Stimulated activated CD8-positive, alpha-beta memory T cell treated with anti-CD3 and anti-CD28 coated beads, Interleukin-15, amount 100 ng/mL, for 1 hour (primary cell): ENCODE measurements at regions not wholly inside any gene's neighbourhood (a gene's known extent, or its start where the extent isn't known, plus 50 kb on each side); places are given as distances from the start of the nearest gene placed in this dataset.

Experiments
- DNase-seq: peaks from one replicate; pipeline ENCODE4 v3.0.0-alpha.2; 2020; ENCODE audit warnings: low read depth

DNA sequence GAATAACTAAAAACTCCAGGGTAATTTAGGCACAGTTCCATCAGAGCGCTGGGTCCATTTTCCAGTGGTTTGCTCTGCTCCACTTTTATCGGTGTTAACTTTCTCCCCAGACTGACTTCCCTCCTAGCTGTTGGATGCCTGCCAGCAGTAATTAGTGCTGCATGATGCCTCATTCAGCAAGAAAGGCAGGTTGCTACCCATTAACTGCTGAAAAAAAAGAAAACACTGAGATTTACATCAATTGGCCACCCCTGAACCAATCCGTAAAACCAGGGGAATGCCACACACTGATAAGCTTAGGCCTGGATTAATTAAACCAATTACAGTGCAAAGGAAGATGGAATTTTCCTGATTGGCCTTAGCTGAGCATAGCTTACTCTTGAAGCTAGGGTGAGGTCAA, 182.4 kb upstream of the CXXC4 start:
- DNase-seq, result no peak

DNA sequence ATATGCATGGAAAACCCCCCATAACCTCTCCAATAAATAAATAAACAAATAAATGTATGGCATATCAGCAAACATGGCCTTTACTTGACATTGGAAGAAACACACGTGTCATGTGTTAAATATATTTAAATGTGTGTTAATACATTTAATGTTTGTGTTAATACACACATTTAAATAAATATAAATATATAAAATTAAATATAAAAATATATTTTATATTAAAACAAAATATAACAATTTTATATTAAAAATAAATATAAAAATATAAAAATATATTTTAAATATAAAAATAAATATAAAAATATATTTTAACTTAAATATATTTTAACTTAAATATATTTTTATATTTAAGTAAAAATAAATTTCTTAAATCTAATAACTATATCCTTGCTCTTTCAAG, 187.6 kb upstream of the CXXC4 start:
- no peak for DNase-seq

DNA sequence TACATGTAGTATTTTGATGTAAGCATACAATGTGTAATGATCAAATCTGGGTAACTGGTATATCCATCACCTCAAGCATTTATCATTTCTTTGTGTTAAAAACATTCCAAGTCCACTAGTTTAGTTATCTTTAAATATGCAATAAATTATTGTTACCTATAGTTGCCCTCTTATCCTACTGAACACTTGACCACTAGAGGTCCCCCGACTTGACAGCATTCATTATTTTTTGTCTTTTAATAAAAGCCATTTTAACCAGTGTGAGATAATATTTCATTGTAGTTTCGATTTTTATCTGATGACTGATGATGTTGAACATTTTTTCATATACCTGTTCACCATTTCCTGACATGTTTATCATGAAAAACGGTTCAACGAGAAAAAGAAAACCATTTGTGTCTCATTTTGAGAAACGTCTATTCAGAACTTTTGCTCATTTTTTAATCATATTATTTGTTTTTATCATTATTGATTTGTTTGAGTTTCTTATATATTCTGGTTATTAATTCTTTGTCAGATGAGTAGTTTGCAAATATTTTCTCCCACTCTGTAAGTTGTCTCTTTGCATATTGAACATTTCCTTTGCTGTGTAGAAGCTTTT, 199.0 kb upstream of the CXXC4 start:
- no peak for DNase-seq

DNA sequence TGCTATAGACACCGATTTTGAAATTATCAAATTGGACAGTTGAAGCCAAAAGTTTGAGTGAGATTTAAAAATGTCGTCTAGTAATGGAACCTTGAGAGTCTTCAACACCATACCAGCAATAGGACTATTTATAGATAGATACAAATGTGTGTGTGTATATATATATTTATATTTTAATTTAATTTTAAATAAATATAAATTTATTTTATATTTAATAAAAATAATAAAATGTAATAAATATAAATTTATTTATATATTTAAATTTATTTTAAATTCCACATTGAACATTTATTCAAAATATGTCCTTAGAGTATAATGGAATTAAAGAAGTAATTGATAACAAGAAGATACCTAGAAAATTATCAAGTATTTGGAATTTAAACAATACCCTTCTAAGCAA, 221.9 kb upstream of the CXXC4 start:
- DNase-seq, result no peak

DNA sequence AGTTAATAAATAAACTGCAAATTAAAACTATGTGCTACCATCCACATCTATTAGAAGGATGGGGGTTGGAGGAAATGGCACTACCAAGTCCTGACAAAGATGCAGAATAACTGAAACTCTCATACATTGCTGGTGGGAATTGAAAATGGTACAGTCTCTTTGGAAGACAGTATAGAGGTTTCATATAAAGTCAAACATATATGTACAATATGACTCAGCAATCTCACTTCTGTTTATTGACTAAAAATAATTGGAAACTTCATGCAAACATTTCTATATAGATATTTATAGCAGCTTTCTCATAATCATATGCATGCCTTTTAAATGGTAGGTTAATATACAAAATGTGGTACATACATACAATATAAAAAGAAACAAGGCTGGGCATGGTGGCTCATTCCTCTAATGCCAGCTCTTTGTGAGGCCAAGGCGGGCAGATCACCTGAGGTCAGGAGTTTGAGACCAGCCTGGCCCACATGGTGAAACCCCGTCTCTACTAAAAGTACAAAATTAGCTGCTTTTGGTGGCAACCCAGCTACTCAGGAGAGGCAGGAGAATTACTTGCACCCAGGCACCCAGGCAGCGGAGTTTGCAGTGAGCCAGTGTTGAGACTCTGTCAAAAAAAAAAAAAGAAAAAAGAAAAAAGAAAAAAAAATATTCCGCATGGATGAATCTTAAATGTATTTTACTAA, 225.0 kb upstream of the CXXC4 start:
- no peak for DNase-seq

DNA sequence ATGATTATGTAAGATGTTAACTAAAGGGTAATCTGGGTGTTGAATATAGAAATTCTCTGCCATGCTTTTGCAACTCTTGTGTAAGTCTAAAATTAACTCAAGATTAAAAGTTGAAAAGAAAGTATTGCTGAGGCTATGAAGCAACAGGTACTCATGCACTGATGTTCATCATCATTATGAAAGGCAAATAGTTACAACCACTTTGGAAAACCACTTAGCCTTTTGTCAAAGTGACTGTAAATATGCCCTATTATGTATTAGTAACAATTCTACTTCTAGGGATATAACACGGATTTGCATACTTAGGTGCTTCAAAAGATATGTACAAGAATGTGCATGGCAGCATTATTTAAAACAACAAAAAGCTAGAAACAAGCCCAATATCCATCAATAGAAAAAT, 227.8 kb upstream of the CXXC4 start:
- DNase-seq, result no peak

DNA sequence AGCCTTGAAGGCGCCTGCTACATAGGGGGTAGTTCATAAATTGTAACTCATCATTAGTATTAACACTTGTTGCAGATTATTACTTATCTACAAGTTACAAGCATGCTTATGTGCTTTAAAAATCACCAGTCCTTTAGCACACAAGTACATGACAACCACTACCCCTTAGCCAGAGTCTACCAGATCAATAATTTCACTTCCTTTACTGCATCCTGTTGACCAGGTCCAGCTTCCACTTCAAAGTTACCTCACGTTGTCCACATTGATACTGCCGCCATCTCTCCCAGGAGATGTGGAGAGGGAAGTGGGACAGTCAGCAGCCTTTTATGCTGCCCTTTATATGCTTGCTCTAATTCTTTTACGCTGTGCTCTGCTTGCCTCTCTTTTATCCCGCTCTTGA, 231.3 kb upstream of the CXXC4 start:
- DNase-seq, result no peak

DNA sequence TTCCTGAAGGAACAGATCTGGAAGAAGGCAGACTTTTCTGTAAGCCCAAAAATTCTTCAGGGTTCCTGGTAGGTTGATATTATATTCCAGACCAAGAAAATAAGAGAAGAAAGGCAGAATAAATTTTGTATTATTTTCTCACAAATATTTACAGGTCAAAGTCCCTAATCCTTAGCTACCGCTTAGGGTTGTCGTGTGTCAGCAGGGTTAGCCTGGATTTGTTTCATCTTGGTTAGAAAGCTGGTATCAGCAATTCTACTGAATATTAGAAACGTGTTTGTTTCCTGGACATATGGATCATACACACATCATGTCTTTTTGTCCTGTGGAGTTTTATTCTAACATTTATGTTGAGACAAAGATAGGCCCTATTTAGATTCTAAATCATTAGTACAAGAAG, 232.9 kb upstream of the CXXC4 start:
- no peak for DNase-seq

DNA sequence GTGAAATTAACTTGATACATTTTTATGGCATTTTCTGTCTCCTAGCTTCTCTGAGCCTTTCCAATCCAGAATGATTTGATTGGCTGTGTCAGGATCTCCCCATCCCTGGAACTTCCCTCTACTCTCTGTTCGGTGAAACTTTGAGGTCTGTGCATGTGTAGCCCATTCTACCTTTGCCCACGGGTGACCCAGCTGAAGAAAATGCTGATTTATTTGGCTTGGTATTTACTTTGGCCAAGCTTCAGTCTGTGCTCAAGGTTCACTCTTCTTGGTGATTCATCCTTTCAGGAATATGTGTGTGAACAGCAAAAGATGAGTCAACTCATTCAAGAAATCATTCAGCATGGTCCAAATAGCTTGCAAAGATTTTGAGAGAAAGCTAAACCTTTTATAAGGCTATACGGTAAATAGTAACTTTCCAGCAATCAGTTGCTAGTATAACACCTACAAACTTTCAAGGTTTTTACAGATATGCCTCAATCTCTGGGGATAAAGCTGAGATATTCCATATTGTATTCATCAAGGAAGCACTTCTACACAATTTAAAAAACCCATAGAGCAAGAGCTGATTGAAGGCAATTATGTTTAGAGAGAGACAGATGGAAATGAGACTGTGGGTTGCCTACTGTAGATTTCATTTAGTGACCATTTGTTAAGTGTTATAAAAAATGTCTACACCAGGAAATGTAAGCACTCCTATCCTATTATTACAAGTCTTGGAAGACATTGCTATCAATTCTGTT, 233.9 kb upstream of the CXXC4 start:
- no peak for DNase-seq

DNA sequence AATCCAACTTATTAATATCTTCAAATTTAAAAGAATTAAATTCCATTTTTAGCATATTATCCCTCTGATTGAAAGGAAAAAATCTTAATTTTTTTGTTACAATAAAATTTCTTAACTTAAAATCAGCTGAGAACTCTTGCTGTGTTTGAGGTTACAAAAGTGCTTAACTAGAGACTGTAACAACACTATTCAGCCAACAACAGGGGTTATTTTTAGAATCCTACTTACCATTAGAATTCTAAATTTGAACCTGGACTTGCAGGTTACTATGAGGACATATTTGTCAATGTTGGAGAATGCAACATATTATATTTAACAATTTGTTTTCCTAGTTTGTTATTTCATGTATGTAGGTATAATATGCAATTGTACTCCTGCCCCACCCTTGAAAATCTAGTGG, 238.1 kb upstream of the CXXC4 start:
- DNase-seq, result no peak

DNA sequence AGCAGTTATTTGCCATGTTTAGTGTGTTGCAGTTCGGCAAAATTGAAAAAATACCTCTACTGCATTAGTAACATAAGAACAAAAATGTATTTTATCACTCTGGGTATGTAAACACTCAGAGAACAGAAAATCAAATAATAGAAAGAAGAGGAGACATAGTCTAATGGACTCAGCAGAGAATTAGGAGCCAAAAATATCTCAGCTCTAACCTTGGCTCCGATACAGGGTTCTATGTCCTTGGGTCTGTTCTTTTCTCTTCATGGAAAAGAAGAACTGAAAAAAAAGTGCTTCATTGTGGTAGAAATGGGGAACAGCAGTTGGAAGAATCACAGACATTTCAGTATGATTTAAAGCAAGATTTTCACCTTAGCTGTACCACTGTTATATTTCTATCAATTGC, 240.5 kb upstream of the CXXC4 start:
- no peak for DNase-seq

DNA sequence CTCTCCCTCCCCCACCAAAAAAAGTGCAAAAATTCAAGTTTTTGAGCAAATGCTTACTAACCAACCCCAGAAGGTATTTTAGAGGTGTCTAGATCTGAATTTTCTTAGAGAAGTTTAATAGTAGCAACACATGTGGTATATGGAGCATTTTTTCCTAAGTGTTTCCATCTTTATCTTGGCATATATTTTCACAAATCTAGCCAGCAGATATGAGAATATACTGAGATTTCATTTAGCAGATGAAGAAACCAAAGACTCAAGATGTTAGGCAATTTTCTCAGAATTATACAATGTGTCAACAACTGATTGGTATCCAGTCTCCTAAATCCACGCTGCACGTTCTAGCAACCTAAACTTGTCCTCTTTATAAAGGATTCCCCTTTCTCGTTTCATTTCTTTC, 245.5 kb upstream of the CXXC4 start:
- no peak for DNase-seq

DNA sequence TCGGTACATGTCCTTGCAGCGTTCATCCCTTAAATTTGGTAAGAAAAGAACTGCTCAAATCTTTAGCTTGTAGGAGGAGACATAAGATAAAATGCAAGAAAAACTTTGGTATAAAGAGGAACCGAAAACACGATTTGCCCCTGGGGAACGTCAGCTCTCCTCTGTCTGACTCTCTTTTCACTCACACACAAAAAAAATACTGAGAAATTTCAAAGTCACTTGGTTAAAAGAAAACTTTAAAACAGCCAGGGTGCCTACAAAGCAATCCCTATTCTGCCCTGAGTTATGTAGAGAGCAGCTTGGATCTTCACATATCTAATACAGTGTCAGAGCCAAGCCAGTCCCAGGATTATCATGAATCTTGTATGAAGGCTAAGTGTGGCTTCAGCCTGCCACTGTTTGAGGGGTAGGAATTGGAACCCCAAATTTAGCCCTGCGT, 248.5 kb upstream of the CXXC4 start:
- DNase-seq, result no peak

DNA sequence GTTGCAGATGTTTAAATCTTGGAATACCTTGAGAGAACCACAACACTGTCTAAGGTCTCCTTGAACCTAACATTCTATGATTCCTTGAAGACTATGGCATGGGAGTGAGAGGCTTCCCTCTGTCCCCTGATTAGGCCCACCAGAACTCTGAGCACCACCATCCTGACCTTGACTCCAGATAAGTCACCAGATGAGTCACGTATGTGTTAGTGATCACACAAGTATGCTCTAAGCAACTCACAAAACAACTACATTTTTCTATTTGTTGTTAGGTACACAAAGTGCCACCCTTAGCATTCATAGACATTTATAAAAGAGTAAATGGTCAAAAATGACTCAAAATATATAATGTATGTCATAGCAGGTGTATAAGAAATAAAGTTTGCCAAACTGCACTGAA, 252.9 kb upstream of the CXXC4 start:
- DNase-seq, result no peak

DNA sequence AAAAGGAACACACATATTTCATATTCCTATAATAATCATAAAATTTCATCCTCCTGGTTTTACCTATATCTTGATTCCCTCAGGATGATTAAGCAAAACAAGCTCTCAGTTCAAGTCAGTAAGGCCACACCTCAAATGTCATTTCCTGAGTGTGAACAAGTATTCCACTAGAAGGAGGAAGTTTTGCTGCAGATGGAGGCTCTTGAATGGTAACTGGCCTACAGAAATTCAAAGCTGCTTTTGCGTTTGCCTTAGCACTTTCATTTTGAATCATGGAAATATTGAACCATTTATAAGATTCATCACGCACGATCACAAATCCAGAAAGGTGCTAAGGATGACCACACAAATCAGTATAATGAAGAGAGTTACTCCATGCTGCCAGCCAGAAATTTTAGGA, 254.4 kb upstream of the CXXC4 start:
- no peak for DNase-seq

DNA sequence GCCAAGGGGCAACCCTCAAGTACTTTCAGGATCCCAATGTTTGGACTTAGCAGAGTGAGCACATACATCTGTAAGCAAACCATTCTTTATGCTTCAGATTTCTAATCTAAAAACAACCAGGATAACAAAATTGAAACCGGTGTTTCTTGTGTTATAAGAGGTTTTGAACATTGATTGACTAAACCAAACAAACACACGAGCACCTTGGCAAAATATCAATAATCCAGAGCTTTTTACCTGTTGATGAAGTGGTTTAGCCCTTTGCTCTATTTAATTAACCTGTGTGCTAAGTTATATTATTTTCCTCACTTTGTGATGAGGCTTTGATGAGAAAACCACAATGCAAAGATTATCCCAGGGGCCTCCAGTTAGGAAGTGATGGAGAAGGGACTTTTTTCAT, 255.3 kb upstream of the CXXC4 start:
- DNase-seq, result no peak

DNA sequence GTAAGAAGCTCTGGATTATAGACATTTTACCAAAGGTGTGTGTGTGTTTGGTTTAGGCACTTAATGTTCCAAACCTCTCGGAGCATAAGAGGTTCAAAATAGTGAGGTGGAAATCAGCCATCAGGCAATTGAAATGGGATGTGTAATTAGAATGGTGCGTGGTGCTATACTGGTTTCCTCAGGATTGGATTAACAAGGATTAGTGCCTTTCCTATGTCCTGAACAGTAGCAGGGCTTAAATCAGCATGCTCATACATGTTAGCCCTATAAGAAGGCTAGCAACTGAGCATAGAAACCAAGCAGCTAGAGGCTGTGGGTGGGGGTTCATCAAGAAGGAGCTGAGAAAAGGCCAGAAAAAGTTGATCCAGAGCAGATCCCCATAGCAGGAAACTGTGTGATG, 256.8 kb upstream of the CXXC4 start:
- DNase-seq, result no peak

DNA sequence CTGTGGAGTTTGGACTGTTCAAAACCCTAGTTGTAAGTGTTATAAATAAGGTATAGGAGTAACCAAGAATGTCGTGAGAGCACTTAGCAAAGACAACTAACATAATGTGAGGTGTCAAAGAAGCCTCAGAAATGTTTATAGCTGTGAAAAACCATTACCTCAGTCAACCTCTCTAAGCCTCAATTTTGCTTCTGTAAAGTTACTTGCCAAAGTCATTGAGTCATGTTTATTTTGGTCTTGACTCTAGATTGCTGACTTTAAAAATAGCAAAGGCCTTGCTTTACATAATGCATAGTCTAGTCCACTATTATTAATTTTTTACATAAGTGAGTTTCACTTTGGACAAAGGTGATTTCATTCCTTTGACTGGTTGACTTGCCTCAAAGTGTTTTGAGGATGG, 257.6 kb upstream of the CXXC4 start:
- DNase-seq, result no peak

DNA sequence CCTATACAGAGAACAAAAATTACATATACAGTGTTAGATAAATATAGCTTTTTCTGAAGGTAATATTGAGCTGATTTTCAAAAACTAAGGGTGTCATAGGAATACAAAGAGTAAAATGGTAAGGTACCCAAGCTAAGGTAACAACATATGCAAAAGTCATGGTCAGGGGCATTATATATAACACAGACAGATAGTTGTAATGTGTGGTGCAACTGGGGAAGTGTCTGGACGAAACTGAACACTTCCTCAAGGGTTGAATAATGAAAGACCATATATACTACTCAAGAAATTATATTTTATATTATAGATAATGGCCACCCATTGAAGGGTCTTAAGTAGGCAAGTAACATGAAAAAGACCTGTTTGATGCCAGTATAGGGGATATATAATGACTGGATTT, 262.1 kb upstream of the CXXC4 start:
- no peak for DNase-seq

DNA sequence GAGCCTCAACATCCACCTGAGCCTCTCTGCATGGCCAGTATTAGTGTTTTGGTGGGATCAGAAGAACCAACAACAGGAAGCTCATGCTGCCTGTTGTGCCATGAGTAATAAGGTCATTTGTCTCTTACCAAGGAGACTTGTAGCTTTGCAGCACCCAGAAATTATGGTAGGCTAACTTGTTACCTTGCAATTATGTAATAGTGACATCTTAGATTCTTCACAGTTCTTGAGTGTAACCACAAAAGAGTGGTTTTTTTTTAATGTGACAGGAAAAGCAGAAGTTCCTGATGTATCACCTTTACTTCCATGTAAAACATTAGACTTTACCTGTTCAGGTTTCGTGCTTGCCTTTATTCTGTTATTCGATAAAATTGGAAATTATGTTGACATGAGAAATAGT, 263.9 kb upstream of the CXXC4 start:
- DNase-seq, result no peak

DNA sequence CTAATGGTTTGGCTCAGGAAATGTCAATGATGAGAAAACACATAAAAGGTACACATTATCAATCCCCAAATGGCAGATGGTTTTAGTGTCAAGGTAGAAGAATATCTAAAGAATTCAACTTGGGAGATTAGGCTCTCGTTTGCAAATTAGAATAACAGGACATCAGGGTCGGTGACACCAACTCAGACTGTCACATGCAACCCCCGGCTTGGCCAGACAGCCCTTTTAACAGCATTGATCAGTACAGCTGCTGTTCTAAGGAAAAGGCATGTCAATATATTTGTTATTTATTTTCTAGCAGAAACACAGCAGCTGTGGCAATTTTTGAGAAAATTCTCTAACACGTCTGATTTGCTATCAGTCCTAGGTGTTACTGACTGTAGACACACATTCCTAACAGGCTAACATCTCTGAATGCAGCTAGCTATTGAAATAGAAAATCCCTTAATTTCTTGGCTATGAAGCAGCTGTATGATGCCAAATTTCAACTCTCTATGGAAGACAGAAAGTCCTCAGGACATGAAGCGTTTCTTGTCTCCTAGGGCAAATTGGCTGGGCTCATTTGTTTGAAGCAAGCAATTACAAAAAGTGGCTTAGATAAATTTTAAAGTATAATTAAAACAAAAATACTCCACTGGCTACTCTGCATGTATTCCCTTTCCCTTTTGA, 269.0 kb upstream of the CXXC4 start:
- DNase-seq, result no peak

DNA sequence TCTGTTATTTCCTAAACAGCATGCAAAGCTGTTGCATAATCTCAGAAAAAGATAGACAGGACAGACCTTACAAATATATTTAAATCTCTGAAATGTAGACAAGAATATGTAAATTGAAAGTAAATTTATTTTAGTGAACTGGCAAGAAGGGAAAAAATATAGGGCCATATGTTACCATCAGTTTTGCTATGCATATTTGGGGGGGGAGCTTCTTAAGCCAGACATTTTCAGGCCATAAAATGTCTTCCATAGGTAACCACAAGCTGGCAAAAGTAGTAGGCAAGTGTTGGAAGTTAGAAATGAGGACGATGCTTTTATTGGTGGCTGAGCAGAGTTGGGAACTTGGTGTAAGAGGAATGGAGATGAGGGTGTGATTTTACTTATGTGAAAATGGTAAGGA, 272.0 kb upstream of the CXXC4 start:
- DNase-seq, result no peak

DNA sequence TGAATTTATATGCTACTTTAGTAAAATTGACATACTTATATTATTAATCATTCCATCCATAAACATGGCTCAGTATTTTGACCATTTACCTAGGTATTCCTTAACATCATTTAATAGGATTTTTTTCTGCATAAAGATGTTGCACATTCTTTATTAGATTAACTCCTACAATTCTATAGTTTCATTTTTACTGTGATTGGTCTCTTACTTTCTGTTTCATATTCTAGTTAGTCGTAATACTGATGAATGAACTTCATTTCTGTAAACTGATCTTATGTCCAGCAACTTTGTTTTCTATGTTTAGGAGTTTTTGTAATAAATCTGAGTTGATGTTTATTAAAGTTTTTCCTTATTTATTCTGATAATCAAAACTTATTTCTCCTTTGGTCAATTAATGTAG, 278.2 kb upstream of the CXXC4 start:
- DNase-seq, result no peak
